Activated B cell treated with CpG ODN at 0.5 μM for 24 hours (primary cell): ENCODE measurements at regions not wholly inside any gene's neighbourhood (a gene's known extent, or its start where the extent isn't known, plus 50 kb on each side); places are given as distances from the start of the nearest gene placed in this dataset.

ENCODE experiments used
- ATAC-seq: fragments of 200-7000 bp; cut with Tn5 transposase; one replicate; pipeline ENCODE4 v1.10.0; 2021; ENCODE audit warnings: low read depth, mild to moderate bottlenecking, moderate library complexity
- CTCF ChIA-PET: fragments of 350-600 bp; sonication (Branson Sonifier 250); formaldehyde crosslinking; loops from one replicate; lab custom pipeline; 2021; ENCODE audit warnings: antibody characterized with exemption; lab: Charles Lee
- POLR2A ChIA-PET: fragments of 350-600 bp; sonication (Branson Sonifier 250); formaldehyde crosslinking; loops from one replicate; lab custom pipeline; 2021; ENCODE audit warnings: antibody characterized with exemption; lab: Charles Lee
- DNase-seq: peaks from one replicate; pipeline ENCODE4 v3.0.0; 2022
- H3K27ac Mint-ChIP-seq: one replicate; pipeline ENCODE4 v1.8.0; 2020; ENCODE audit warnings: mixed read lengths
- H3K27me3 Mint-ChIP-seq: one replicate; pipeline ENCODE4 v1.8.0; 2021; ENCODE audit warnings: mixed read lengths
- H3K36me3 Mint-ChIP-seq: one replicate; pipeline ENCODE4 v1.8.0; 2021; ENCODE audit warnings: low read depth, mixed read lengths
- H3K4me1 Mint-ChIP-seq: one replicate; pipeline ENCODE4 v1.8.0; 2021; ENCODE audit warnings: mixed read lengths
- H3K4me3 Mint-ChIP-seq: one replicate; pipeline ENCODE4 v1.8.0; 2020; ENCODE audit warnings: mild to moderate bottlenecking, mixed read lengths
- H3K9me3 Mint-ChIP-seq: one replicate; pipeline ENCODE4 v1.8.0; 2020; ENCODE audit warnings: mixed read lengths
- intact Hi-C: fragments of 100-400 bp; cut with micrococcal nuclease; formaldehyde crosslinking; loops from one replicate; pipeline ENCODE4 v1.15.1; 2024
- TF ChIP-seq, protein P1 (sequence below): fragments of 200-600 bp; IDR thresholded peaks from one replicate; pipeline ENCODE4 v1.8.0; 2022; ENCODE audit warnings: antibody characterized with exemption, mild to moderate bottlenecking

- Mint-ChIP-seq H3K27ac (no peak overlapping the region), H3K9me3 (no peaks in the 10 kb centered on the region), H3K4me3 (no peak overlapping the region), H3K27me3 (peaks cover 21% of the 10 kb centered on the region), H3K4me1 (peaks cover 16% of the 10 kb centered on the region), H3K36me3 (no peaks in the 10 kb centered on the region)
- ChIA-PET CTCF (no interaction called here), POLR2A (no interaction called here)
- intact Hi-C loops: no loop called here
- ATAC-seq (no peak), DNase-seq (no peak)
- TF ChIP-seq, protein P1, sequence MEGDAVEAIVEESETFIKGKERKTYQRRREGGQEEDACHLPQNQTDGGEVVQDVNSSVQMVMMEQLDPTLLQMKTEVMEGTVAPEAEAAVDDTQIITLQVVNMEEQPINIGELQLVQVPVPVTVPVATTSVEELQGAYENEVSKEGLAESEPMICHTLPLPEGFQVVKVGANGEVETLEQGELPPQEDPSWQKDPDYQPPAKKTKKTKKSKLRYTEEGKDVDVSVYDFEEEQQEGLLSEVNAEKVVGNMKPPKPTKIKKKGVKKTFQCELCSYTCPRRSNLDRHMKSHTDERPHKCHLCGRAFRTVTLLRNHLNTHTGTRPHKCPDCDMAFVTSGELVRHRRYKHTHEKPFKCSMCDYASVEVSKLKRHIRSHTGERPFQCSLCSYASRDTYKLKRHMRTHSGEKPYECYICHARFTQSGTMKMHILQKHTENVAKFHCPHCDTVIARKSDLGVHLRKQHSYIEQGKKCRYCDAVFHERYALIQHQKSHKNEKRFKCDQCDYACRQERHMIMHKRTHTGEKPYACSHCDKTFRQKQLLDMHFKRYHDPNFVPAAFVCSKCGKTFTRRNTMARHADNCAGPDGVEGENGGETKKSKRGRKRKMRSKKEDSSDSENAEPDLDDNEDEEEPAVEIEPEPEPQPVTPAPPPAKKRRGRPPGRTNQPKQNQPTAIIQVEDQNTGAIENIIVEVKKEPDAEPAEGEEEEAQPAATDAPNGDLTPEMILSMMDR: no peak
These were observed 168.3 kb downstream of the HERPUD2 start for GRCh38 chr7:35526645-35527044.

- DNase-seq (no peak), ATAC-seq (no peak)
- Mint-ChIP-seq H3K27ac (no peak overlapping the region), H3K36me3 (no peaks in the 10 kb centered on the region), H3K27me3 (peaks cover 34% of the 10 kb centered on the region), H3K4me1 (peaks cover 3% of the 10 kb centered on the region), H3K9me3 (no peaks in the 10 kb centered on the region), H3K4me3 (no peak overlapping the region)
- ChIA-PET POLR2A (no interaction called here), CTCF (no interaction called here)
- TF ChIP-seq, protein P1: no peak
- intact Hi-C loops: loop anchor here (5.0 kb wide), 1 partner anchor 702 kb away; no protein-coding TSS in a partner anchor
These were observed 170.7 kb downstream of the HERPUD2 start for GRCh38 chr7:35524112-35524804.

- H3K27me3 Mint-ChIP-seq: peaks cover 35% of the 10 kb centered on the region
- TF ChIP-seq, protein P1: no peak
- CTCF ChIA-PET: no interaction called here
- POLR2A ChIA-PET: no interaction called here
- H3K36me3 Mint-ChIP-seq: no peaks in the 10 kb centered on the region
- H3K4me1 Mint-ChIP-seq: peaks cover 3% of the 10 kb centered on the region
- no peak for DNase-seq
- H3K27ac Mint-ChIP-seq: no peak overlapping the region
- H3K9me3 Mint-ChIP-seq: no peaks in the 10 kb centered on the region
- intact Hi-C loops: loop anchor here (5.0 kb wide), 1 partner anchor 701 kb away; no protein-coding TSS in a partner anchor
- H3K4me3 Mint-ChIP-seq: no peak overlapping the region
- no peak for ATAC-seq
These were observed 171.6 kb downstream of the HERPUD2 start for GRCh38 chr7:35523292-35523691.

DNA sequence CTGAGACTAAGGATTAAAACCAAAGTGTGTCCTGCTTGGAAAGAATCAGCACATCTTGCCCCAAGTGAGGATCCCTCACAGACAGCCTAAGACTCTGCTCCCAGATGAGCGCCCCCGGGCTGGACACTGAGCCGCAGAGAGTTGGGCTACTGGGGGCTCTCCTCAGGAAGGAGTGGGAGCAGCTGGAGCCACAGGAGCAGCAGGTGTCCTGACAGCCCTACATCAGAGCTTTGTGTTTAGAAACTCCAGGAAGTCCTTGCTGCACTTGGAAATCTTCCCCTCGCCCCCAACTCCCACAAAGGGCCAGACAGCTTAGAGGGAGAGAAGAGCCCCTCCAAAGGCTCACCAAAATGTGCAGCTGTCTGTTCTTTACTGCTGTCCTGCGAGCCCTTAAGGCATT is 172.2 kb downstream of the HERPUD2 start:
- Mint-ChIP-seq H3K9me3 (no peaks in the 10 kb centered on the region), H3K36me3 (no peaks in the 10 kb centered on the region), H3K4me3 (no peak overlapping the region), H3K27me3 (peaks cover 35% of the 10 kb centered on the region), H3K4me1 (peaks cover 3% of the 10 kb centered on the region), H3K27ac (no peak overlapping the region)
- ChIA-PET CTCF (no interaction called here), POLR2A (no interaction called here)
- intact Hi-C loops: loop anchor here (5.0 kb wide), 1 partner anchor 700 kb away; no protein-coding TSS in a partner anchor
- DNase-seq: no peak
- ATAC-seq: no peak
- TF ChIP-seq, protein P1: no peak

DNA sequence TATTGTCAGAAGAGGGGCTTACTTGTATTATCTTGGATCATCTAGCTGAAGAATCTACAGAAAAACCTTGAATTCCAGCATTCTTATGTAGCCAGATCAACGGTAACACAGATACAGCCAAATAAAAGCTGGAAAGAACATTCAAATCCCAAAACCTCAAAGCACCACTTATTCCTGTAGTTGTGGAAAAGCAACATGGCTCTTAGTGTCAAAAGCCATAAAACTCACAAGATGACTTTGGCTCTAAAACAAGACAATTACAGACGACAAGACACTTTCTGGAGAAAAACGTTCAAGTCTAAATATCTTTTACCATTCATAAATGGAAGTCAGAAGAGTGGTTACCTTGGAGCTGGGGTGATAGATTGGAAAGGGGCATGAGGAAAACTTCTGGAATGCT is 173.0 kb downstream of the HERPUD2 start:
- peaks cover 33% of the 10 kb centered on the region for H3K27me3 Mint-ChIP-seq
- POLR2A ChIA-PET: no interaction called here
- H3K27ac Mint-ChIP-seq: no peak overlapping the region
- CTCF ChIA-PET: no interaction called here
- no peaks in the 10 kb centered on the region for H3K9me3 Mint-ChIP-seq
- DNase-seq (no peak), ATAC-seq (no peak)
- intact Hi-C loops: loop anchor here (5.0 kb wide), 1 partner anchor 700 kb away; no protein-coding TSS in a partner anchor
- H3K36me3 Mint-ChIP-seq: no peaks in the 10 kb centered on the region
- no peak overlapping the region for H3K4me3 Mint-ChIP-seq
- H3K4me1 Mint-ChIP-seq: peaks cover 3% of the 10 kb centered on the region
- TF ChIP-seq, protein P1: no peak
